Heart right ventricle (tissue), 16 donors: ENCODE measurements at regions not wholly inside any gene's neighbourhood (a gene's known extent, or its start where the extent isn't known, plus 50 kb on each side); places are given as distances from the start of the nearest gene placed in this dataset.

Source experiments
- ATAC-seq, 8 donors: fragments of 200-7000 bp; cut with Tn5 transposase; one replicate each; pipeline ENCODE4 v1.9.1; 2020; ENCODE audit warnings: mild to moderate bottlenecking in 8 of 8, moderate library complexity in 8 of 8, moderate number of reproducible peaks in 1 of 8
- DNase-seq, 2 donors: peaks; one replicate each; pipeline ENCODE4 v3.0.0-alpha.2; 2020
- H3K27ac ChIP-seq, 10 donors: fragments of 200-600 bp; sonication (generic) in 2 of 10; one replicate each; pipeline versions ENCODE4 v1.5.0 to v1.8.0; 2020 to 2022; ENCODE audit warnings: mild to moderate bottlenecking in 3 of 10
- H3K27me3 ChIP-seq, 7 donors: fragments of 200-600 bp; one replicate each; pipeline ENCODE4 v1.8.0; 2021 to 2022; ENCODE audit warnings: mild to moderate bottlenecking in 2 of 7
- H3K36me3 ChIP-seq, 9 donors: fragments of 200-600 bp; sonication (generic) in 1 of 9; one replicate each; pipeline versions ENCODE4 v1.5.0 to v1.8.0; 2020 to 2022; ENCODE audit warnings: mild to moderate bottlenecking in 2 of 9
- H3K4me1 ChIP-seq, 9 donors: fragments of 200-600 bp; sonication (generic) in 1 of 9; one replicate each; pipeline versions ENCODE4 v1.5.0 to v1.8.0; 2020 to 2022; ENCODE audit warnings: mild to moderate bottlenecking in 4 of 9
- H3K4me3 ChIP-seq, 10 donors: fragments of 200-600 bp; sonication (generic) in 2 of 10; one replicate each; pipeline versions ENCODE4 v1.5.0 to v1.8.0; 2020 to 2022; ENCODE audit warnings: mild to moderate bottlenecking in 7 of 10, moderate library complexity in 2 of 10
- H3K9me3 ChIP-seq, 11 donors: fragments of 200-600 bp in 10 of 11; sonication (generic) in 2 of 11; one replicate each; pipeline versions ENCODE4 v1.5.0 to v1.8.0; 2013 to 2022; ENCODE audit warnings: mild to moderate bottlenecking in 2 of 11, control low read depth in 1 of 11, moderate library complexity in 1 of 11
- CTCF ChIP-seq, 9 donors: fragments of 200-600 bp; sonication (generic) in 2 of 9; IDR thresholded peaks; one replicate each; pipeline versions ENCODE4 v1.5.0 to v1.8.0; 2021 to 2022; ENCODE audit warnings: antibody characterized with exemption in 9 of 9, mild to moderate bottlenecking in 5 of 9, moderate library complexity in 1 of 9
- WGBS, 2 donors: extraction: QIAGEN DNeasy Blood & Tissue Kit; methylation state at CpG; one replicate each; pipeline ENCODE4 v1.1.7; 2013; ENCODE audit warnings: inconsistent platforms in 1 of 2; 5-methylcytosine and 5-hydroxymethylcytosine counted together
- intact Hi-C, 10 donors: fragments of 100-400 bp; cut with DNase I; formaldehyde crosslinking; loops; one replicate each; pipeline versions ENCODE4 v1.11.1 to v1.14.2; 2022
- donor health status: Arrhythmogenic right ventricular cardiomyopathy.
- donor health status: ischemic (EF 13 %, LVEDD 7.1; RV severe dilation, severe dysfunction).
- donor health status: healthy with polysubstance abuse.
- donor health status: DM: no; HTN: yes; CAD: no.
- donor health status: DM: no; HTN: no; CAD: no.
- donor health status: ischemic (EF 25% LVEDD 6.9; RV normal size, moderate dysfunction).
- donor health status: ischemic (EF 25% LVEDD 5.7; RV mildly dilated, moderate dysfunction).
- donor health status: healthy.
- donor health status: DM: yes; HTN: yes; CAD: no.
- donor health status: Ischemic cardiomyopathy.
- donor health status: ischemic (EF 35%, LVEDD 5.7; RV mildly dilated, moderate dysfunction).
- donor health status: nonischemic (EF 11% LVEDD 7.7; RV severe dilation, severe dysfunction).
- donor health status: DM: yes; HTN: yes; CAD: no.
- donor health status: PGD.
- donor health status: ischemic (EF 29% LVEDD 5.4; RV normal size, mild dysfunction).
- donor health status: nonischemic (EF 23%, LVEDD 6.1; RV moderate dilation, normal function).

GRCh38 chr1:58932859-58933598 lies 149.2 kb upstream of the JUN start:
- no peak overlapping the region for H3K4me3 ChIP-seq
- DNase-seq (no peak), ATAC-seq (peak in 3 of 8 donors; percentile 29 to 53 (median 33))
- H3K9me3 ChIP-seq, result no peaks in the 10 kb centered on the region
- no peaks in the 10 kb centered on the region for H3K27me3 ChIP-seq
- H3K27ac ChIP-seq, result no peak overlapping the region
- H3K36me3 ChIP-seq, result no peaks in the 10 kb centered on the region
- 74 to 78% methylated on average over 4 of the region's 4 CpGs for WGBS, 2 donors
- intact Hi-C loops, result loop anchor here in 1 of 10 donors (5.0 kb wide), 1 partner anchor 34 kb away; no protein-coding TSS in a partner anchor
- H3K4me1 ChIP-seq, result peaks cover 0 to 15% (median 0%) of the 10 kb centered on the region in 9 donors
- TF ChIP-seq CTCF (IDR thresholded peaks at IDR 0.05), result no peak

GRCh38 chr1:58933599-58933926 lies 149.7 kb upstream of the JUN start:
- Histone ChIP-seq H3K27me3 (no peaks in the 10 kb centered on the region), H3K4me1 (peaks cover 0 to 15% (median 0%) of the 10 kb centered on the region in 9 donors), H3K36me3 (no peaks in the 10 kb centered on the region), H3K9me3 (no peaks in the 10 kb centered on the region), H3K27ac (no peak overlapping the region), H3K4me3 (no peak overlapping the region)
- intact Hi-C loops, result loop anchor here in 1 of 10 donors (5.0 kb wide), 1 partner anchor 34 kb away; no protein-coding TSS in a partner anchor
- ATAC-seq (no peak), DNase-seq (no peak)
- TF ChIP-seq CTCF (IDR thresholded peaks at IDR 0.05), result no peak
- 97 to 98% methylated on average over 2 of the region's 2 CpGs for whole genome bisulfite sequencing, 2 donors

GRCh38 chr1:58934706-58935105 lies 150.9 kb upstream of the JUN start:
- DNase-seq (no peak), ATAC-seq (no peak)
- WGBS, 2 donors, result 63 to 77% methylated on average over 3 of the region's 3 CpGs
- H3K4me1 ChIP-seq, result peaks cover 0 to 15% (median 0%) of the 10 kb centered on the region in 9 donors
- H3K9me3 ChIP-seq, result no peaks in the 10 kb centered on the region
- H3K27me3 ChIP-seq, result no peaks in the 10 kb centered on the region
- intact Hi-C loops, result loop anchor here in 1 of 10 donors (5.0 kb wide), 1 partner anchor 33 kb away; no protein-coding TSS in a partner anchor
- no peak overlapping the region for H3K4me3 ChIP-seq
- H3K36me3 ChIP-seq, result no peaks in the 10 kb centered on the region
- H3K27ac ChIP-seq, result no peak overlapping the region
- TF ChIP-seq CTCF (IDR thresholded peaks at IDR 0.05), result no peak

- DNase-seq (no peak), ATAC-seq (no peak)
- Histone ChIP-seq H3K27me3 (no peaks in the 10 kb centered on the region), H3K36me3 (no peaks in the 10 kb centered on the region), H3K27ac (no peak overlapping the region), H3K4me3 (no peak overlapping the region), H3K9me3 (no peaks in the 10 kb centered on the region), H3K4me1 (peaks cover 0 to 26% (median 0%) of the 10 kb centered on the region in 9 donors)
- no peak for TF ChIP-seq CTCF (IDR thresholded peaks at IDR 0.05)
- intact Hi-C loops, result no loop called here
- WGBS, 2 donors, result 94% methylated on average over 2 of the region's 2 CpGs
Observed at GRCh38 chr1:58936973-58937372, 153.1 kb upstream of the JUN start.
